ENCODE measurements at regions not wholly inside any gene's neighbourhood (a gene's known extent, or its start where the extent isn't known, plus 50 kb on each side); places are given as distances from the start of the nearest gene placed in this dataset.

DNA sequence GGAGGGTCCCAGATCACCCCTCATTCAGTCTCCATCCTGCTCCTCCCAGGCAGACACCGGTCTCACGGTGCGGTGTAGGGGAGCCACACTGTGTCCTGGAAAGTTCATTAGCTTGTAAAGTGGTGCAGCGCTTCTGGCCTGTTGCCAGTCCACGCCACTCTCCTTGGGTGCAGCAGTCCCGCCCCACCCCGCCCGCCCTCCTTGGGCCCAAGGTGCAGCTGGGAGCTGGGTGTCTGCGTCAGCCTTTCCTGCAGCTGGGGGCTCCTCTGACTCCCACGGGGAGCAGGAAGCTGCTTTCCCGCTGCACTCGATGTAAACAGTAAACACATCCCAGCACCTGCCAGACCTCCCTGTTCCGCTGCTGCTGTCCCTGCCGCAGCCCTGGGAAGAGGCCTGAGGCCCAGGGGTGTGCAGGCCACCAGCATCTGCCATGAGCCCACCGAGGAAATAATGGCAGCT, 53.8 kb upstream of the ASB18 start:
- TF ChIP-seq, protein P1, sequence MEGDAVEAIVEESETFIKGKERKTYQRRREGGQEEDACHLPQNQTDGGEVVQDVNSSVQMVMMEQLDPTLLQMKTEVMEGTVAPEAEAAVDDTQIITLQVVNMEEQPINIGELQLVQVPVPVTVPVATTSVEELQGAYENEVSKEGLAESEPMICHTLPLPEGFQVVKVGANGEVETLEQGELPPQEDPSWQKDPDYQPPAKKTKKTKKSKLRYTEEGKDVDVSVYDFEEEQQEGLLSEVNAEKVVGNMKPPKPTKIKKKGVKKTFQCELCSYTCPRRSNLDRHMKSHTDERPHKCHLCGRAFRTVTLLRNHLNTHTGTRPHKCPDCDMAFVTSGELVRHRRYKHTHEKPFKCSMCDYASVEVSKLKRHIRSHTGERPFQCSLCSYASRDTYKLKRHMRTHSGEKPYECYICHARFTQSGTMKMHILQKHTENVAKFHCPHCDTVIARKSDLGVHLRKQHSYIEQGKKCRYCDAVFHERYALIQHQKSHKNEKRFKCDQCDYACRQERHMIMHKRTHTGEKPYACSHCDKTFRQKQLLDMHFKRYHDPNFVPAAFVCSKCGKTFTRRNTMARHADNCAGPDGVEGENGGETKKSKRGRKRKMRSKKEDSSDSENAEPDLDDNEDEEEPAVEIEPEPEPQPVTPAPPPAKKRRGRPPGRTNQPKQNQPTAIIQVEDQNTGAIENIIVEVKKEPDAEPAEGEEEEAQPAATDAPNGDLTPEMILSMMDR (IDR thresholded peaks at IDR 0.05) = no peak
- TF ChIP-seq ZFX (IDR thresholded peaks at IDR 0.05; ENCODE audit: borderline replicate concordance) = no peak
